ENCODE measurements at regions not wholly inside any gene's neighbourhood (a gene's known extent, or its start where the extent isn't known, plus 50 kb on each side); places are given as distances from the start of the nearest gene placed in this dataset.

- H3K9me3 ChIP-seq: no peaks in the 10 kb centered on the region
- intact Hi-C loops (cut with DNase I; ENCODE audit: low total_unique reads): no loop called here
- no peak overlapping the region for H3K27ac ChIP-seq
- no peaks in the 10 kb centered on the region for H3K4me1 ChIP-seq
- H3K4me3 ChIP-seq: no peak overlapping the region
- no peaks in the 10 kb centered on the region for H3K36me3 ChIP-seq
- TF ChIP-seq CTCF (IDR thresholded peaks at IDR 0.05): no peak
- no peak for TF ChIP-seq POLR2A (IDR thresholded peaks at IDR 0.05)
- TF ChIP-seq POLR2AphosphoS5 (IDR thresholded peaks at IDR 0.05): no peak
- no peak for DNase-seq (ENCODE audit: low spot score in 2 of 2)
- no peaks in the 10 kb centered on the region for H3K27me3 ChIP-seq
Observed at GRCh38 chr9:82829818-82830217, 233.1 kb downstream of the RASEF start.

GRCh38 chr9:82865524-82865923 lies 197.4 kb downstream of the RASEF start:
- H3K9me3 ChIP-seq: peaks cover 0 to 7% of the 10 kb centered on the region in 2 donors
- H3K36me3 ChIP-seq: no peaks in the 10 kb centered on the region
- no peaks in the 10 kb centered on the region for H3K27me3 ChIP-seq
- H3K27ac ChIP-seq: no peak overlapping the region
- H3K4me1 ChIP-seq: no peaks in the 10 kb centered on the region
- no peak for DNase-seq (ENCODE audit: low spot score in 2 of 2)
- no peak overlapping the region for H3K4me3 ChIP-seq
- intact Hi-C loops (cut with DNase I; ENCODE audit: low total_unique reads): no loop called here
- TF ChIP-seq POLR2A (IDR thresholded peaks at IDR 0.05) (no peak), CTCF (IDR thresholded peaks at IDR 0.05) (no peak), POLR2AphosphoS5 (IDR thresholded peaks at IDR 0.05) (no peak)

- TF ChIP-seq CTCF (IDR thresholded peaks at IDR 0.05) (no peak), POLR2A (IDR thresholded peaks at IDR 0.05) (no peak), POLR2AphosphoS5 (IDR thresholded peaks at IDR 0.05) (no peak)
- no peak for DNase-seq (ENCODE audit: low spot score in 2 of 2)
- Histone ChIP-seq H3K36me3 (no peaks in the 10 kb centered on the region), H3K4me3 (no peak overlapping the region), H3K9me3 (no peaks in the 10 kb centered on the region), H3K4me1 (no peaks in the 10 kb centered on the region), H3K27me3 (no peaks in the 10 kb centered on the region), H3K27ac (no peak overlapping the region)
- intact Hi-C loops (cut with DNase I; ENCODE audit: low total_unique reads): no loop called here
Observed at GRCh38 chr9:82880336-82881050, 182.4 kb downstream of the RASEF start.

GRCh38 chr9:82882138-82882537 lies 180.8 kb downstream of the RASEF start:
- TF ChIP-seq CTCF (IDR thresholded peaks at IDR 0.05) (no peak), POLR2AphosphoS5 (IDR thresholded peaks at IDR 0.05) (no peak), POLR2A (IDR thresholded peaks at IDR 0.05) (no peak)
- Histone ChIP-seq H3K9me3 (no peaks in the 10 kb centered on the region), H3K27me3 (no peaks in the 10 kb centered on the region), H3K4me3 (no peak overlapping the region), H3K36me3 (no peaks in the 10 kb centered on the region), H3K27ac (no peak overlapping the region), H3K4me1 (no peaks in the 10 kb centered on the region)
- intact Hi-C loops (cut with DNase I; ENCODE audit: low total_unique reads): no loop called here
- no peak for DNase-seq (ENCODE audit: low spot score in 2 of 2)

GRCh38 chr9:82882748-82883147 lies 180.2 kb downstream of the RASEF start:
- Histone ChIP-seq H3K9me3 (no peaks in the 10 kb centered on the region), H3K27ac (no peak overlapping the region), H3K4me1 (no peaks in the 10 kb centered on the region), H3K27me3 (no peaks in the 10 kb centered on the region), H3K4me3 (no peak overlapping the region), H3K36me3 (no peaks in the 10 kb centered on the region)
- no peak for TF ChIP-seq CTCF (IDR thresholded peaks at IDR 0.05)
- no peak for TF ChIP-seq POLR2AphosphoS5 (IDR thresholded peaks at IDR 0.05)
- TF ChIP-seq POLR2A (IDR thresholded peaks at IDR 0.05): no peak
- intact Hi-C loops (cut with DNase I; ENCODE audit: low total_unique reads): no loop called here
- no peak for DNase-seq (ENCODE audit: low spot score in 2 of 2)

Data from breast epithelium (tissue), 4 donors.